Testis (tissue), 2 donors: ENCODE measurements at regions not wholly inside any gene's neighbourhood (a gene's known extent, or its start where the extent isn't known, plus 50 kb on each side); places are given as distances from the start of the nearest gene placed in this dataset.

ENCODE experiments used
- DNase-seq: peaks from one replicate; pipeline ENCODE4 v3.0.0-alpha.2; 2019
- H3K27ac ChIP-seq, 2 donors: fragments of 200-600 bp; sonication (generic); one replicate each; pipeline ENCODE4 v1.5.1; 2019
- H3K27me3 ChIP-seq: fragments of 200-600 bp; sonication (generic); one replicate; pipeline ENCODE4 v1.5.1; 2019
- H3K36me3 ChIP-seq: fragments of 200-600 bp; sonication (generic); one replicate; pipeline ENCODE4 v1.5.1; 2017; ENCODE audit warnings: low read depth; ENCODE audit errors: missing control alignments
- H3K4me1 ChIP-seq: fragments of 200-600 bp; sonication (generic); one replicate; pipeline ENCODE4 v1.5.1; 2019
- H3K4me3 ChIP-seq, 2 donors: fragments of 200-600 bp; sonication (generic); one replicate each; pipeline ENCODE4 v1.5.1; 2017 to 2019
- H3K9me3 ChIP-seq: fragments of 200-600 bp; sonication (generic); one replicate; pipeline ENCODE4 v1.5.1; 2017
- POLR2A ChIP-seq: fragments of 450-650 bp; IDR thresholded peaks from one replicate; pipeline ENCODE4 v1.6.1; 2017; ENCODE audit warnings: antibody characterized with exemption, mild to moderate bottlenecking, moderate library complexity
- WGBS, 2 donors: methylation state at CpG; one replicate each; pipeline ENCODE4 v1.1.5; 2018; 5-methylcytosine and 5-hydroxymethylcytosine counted together
- intact Hi-C: fragments of 100-400 bp; cut with DNase I; formaldehyde crosslinking; loops from one replicate; pipeline ENCODE4 v1.15.1; 2023; ENCODE audit warnings: low total_unique reads
- TF ChIP-seq, protein P1 (sequence below), 3 experiments: fragments of 450-650 bp in 2 of 3; fragments of 200-600 bp in 1 of 3; sonication (generic) in 1 of 3; IDR thresholded peaks; one replicate each; pipeline ENCODE4 v1.5.1; 2016 to 2019; ENCODE audit warnings: antibody characterized with exemption in 3 of 3, mild to moderate bottlenecking in 2 of 3, moderate library complexity in 1 of 3

DNA sequence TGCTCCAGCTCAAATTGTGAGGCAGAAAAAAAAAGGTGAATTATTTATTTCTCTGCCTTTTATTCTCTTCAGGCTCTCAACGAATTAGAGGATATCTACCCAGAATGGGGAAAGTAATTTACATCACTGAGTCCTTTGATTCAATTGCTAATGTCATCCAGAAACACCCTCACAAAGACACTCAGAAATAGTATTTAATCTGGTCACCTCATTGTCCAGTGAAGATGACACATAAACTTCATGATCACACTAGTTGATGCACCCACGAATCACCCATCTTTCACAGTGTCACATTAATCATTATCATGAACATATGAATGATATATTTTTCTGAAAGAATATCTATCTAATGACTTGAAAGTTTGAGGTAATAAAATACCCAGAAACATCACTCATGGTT lies 868.5 kb downstream of the BRINP3 start:
- no peaks in the 10 kb centered on the region for H3K9me3 ChIP-seq
- DNase-seq: no peak

DNA sequence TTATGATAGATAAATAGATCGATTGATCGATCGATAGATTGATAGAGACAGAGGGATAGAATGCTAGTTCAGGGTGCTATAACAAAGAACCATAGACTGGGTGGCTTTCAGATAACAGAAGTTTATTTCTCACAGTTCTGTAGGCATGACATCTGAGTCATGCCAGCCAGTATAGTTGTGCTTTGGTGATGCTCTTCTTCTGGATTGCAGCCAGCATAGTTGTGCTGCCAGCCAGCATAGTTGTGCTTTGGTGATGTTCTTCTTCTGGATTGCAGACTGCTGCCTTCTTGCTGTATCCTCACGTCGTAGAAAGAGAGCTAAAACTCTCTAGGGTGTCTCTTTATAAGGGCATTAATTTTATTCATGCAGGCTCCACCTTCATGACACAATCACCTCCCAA lies 860.8 kb downstream of the BRINP3 start:
- WGBS, 2 donors: 78 to 86% methylated on average over 5 of the region's 5 CpGs
- Histone ChIP-seq H3K4me3 (no peak overlapping the region), H3K4me1 (no peaks in the 10 kb centered on the region), H3K27ac (no peak overlapping the region), H3K36me3 (no peaks in the 10 kb centered on the region), H3K9me3 (no peaks in the 10 kb centered on the region), H3K27me3 (no peaks in the 10 kb centered on the region)
- no peak for DNase-seq
- no peak for TF ChIP-seq POLR2A
- TF ChIP-seq, protein P1, sequence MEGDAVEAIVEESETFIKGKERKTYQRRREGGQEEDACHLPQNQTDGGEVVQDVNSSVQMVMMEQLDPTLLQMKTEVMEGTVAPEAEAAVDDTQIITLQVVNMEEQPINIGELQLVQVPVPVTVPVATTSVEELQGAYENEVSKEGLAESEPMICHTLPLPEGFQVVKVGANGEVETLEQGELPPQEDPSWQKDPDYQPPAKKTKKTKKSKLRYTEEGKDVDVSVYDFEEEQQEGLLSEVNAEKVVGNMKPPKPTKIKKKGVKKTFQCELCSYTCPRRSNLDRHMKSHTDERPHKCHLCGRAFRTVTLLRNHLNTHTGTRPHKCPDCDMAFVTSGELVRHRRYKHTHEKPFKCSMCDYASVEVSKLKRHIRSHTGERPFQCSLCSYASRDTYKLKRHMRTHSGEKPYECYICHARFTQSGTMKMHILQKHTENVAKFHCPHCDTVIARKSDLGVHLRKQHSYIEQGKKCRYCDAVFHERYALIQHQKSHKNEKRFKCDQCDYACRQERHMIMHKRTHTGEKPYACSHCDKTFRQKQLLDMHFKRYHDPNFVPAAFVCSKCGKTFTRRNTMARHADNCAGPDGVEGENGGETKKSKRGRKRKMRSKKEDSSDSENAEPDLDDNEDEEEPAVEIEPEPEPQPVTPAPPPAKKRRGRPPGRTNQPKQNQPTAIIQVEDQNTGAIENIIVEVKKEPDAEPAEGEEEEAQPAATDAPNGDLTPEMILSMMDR (IDR thresholded peaks at IDR 0.05): no peak
- intact Hi-C loops: no loop called here

More for the DNA sequence above, 868.5 kb downstream of the BRINP3 start:
- no peaks in the 10 kb centered on the region for H3K36me3 ChIP-seq
- H3K4me3 ChIP-seq: no peak overlapping the region
- 78 to 79% methylated on average over 2 of the region's 2 CpGs for WGBS, 2 donors
- H3K27me3 ChIP-seq: no peaks in the 10 kb centered on the region
- intact Hi-C loops: no loop called here
- no peaks in the 10 kb centered on the region for H3K4me1 ChIP-seq
- H3K27ac ChIP-seq: no peak overlapping the region
- TF ChIP-seq, protein P1 (IDR thresholded peaks at IDR 0.05): no peak
- no peak for TF ChIP-seq POLR2A

DNA sequence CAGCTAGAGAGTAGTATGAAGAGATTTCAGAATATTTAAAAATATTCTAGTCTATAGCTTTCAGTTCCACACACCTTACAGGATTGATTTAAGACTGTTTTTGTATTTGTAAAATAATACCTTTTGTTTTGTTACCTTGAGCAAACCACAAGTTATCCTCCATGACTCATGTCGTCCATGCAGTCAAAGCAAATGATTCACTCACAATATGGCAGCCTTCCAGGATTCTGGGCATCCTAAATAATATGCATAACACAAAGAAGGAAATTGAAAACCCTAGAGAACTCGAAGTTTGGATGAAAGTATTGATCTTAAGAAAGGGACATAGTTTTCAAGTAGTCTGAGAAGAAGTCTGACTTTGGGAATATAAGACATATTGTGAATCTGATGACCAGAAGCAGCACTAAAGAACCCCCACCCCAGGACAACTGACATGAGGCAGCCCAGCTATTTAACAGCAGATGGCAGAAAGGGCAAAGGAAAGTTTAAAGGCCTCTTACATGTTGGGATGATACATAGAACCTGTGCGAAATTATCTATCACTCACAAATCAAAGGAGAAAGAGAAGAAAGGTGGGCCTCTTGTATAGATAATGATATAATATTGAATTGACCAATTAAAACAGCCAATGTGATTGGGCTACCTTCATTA lies 857.9 kb downstream of the BRINP3 start:
- Histone ChIP-seq H3K4me3 (no peak overlapping the region), H3K4me1 (no peaks in the 10 kb centered on the region), H3K36me3 (no peaks in the 10 kb centered on the region), H3K27me3 (no peaks in the 10 kb centered on the region), H3K9me3 (no peaks in the 10 kb centered on the region), H3K27ac (no peak overlapping the region)
- TF ChIP-seq, protein P1 (IDR thresholded peaks at IDR 0.05): no peak
- no peak for TF ChIP-seq POLR2A
- intact Hi-C loops: no loop called here
- WGBS, 2 donors: 68 to 71% methylated on average over 3 of the region's 3 CpGs
- DNase-seq: no peak

DNA sequence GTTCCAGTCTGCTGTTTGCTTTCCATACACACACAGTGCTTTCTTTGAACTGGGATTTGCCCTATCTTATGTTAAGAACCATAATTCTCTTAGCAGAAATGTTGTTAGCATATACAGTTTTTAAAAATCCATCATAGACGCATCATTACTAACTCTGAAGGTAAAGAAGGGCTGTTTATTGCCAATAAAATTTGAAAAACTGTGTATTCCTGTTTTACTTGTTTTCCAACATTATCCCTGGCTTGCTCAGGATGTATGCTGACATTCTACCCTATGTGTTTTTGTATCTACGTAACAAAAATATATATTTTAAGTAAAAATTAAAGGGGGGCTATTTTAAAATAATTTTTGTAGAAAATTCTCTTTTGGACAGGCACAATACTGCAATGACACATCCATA lies 857.2 kb downstream of the BRINP3 start:
- Histone ChIP-seq H3K4me1 (no peaks in the 10 kb centered on the region), H3K36me3 (no peaks in the 10 kb centered on the region), H3K27me3 (no peaks in the 10 kb centered on the region), H3K9me3 (no peaks in the 10 kb centered on the region), H3K27ac (no peak overlapping the region), H3K4me3 (no peak overlapping the region)
- no peak for DNase-seq
- WGBS, 2 donors: 85 to 89% methylated on average over 2 of the region's 2 CpGs
- TF ChIP-seq, protein P1 (IDR thresholded peaks at IDR 0.05): no peak
- TF ChIP-seq POLR2A: no peak
- intact Hi-C loops: no loop called here

DNA sequence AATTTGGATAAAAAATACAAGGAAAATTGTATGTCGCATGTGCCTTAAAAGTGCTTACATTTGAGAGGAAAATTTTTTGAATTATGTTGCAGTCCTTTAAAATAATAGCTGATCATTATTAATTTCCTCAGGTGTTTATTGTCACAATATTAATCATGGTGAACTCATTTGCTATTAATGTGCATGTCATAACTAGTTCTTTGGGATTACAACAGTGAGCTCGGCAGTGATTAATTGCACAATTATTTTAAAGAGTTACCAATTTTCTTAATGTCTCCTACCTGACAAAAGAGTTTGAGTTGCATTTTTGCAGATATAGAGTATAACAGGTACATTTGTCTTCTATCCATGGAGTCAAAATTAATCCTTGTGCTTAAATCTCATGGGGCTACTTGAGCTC lies 854.3 kb downstream of the BRINP3 start:
- no peaks in the 10 kb centered on the region for H3K9me3 ChIP-seq
- no peaks in the 10 kb centered on the region for H3K27me3 ChIP-seq
- no peaks in the 10 kb centered on the region for H3K36me3 ChIP-seq
- H3K4me3 ChIP-seq: no peak overlapping the region
- intact Hi-C loops: no loop called here
- no peak for DNase-seq
- H3K27ac ChIP-seq: no peak overlapping the region
- H3K4me1 ChIP-seq: no peaks in the 10 kb centered on the region
- TF ChIP-seq, protein P1 (IDR thresholded peaks at IDR 0.05): no peak
- WGBS, 2 donors: 90 to 94% methylated on average over 2 of the region's 2 CpGs
